Peyer's patch (tissue), 4 donors: ENCODE measurements at regions not wholly inside any gene's neighbourhood (a gene's known extent, or its start where the extent isn't known, plus 50 kb on each side); places are given as distances from the start of the nearest gene placed in this dataset.

ENCODE experiments used
- POLR2A ChIP-seq, 2 donors: fragments of 450-650 bp; IDR thresholded peaks; one replicate each; pipeline ENCODE4 v1.5.1; 2017; ENCODE audit warnings: antibody characterized with exemption in 2 of 2, mild to moderate bottlenecking in 2 of 2, moderate library complexity in 2 of 2
- TF ChIP-seq, protein P1 (sequence below), 6 experiments: fragments of 450-650 bp in 4 of 6; fragments of 200-600 bp in 2 of 6; sonication (generic) in 1 of 6; IDR thresholded peaks; one replicate each; pipeline ENCODE4 v1.5.1; 2017 to 2019; ENCODE audit warnings: antibody characterized with exemption in 6 of 6, mild to moderate bottlenecking in 3 of 6, moderate library complexity in 1 of 6

DNA sequence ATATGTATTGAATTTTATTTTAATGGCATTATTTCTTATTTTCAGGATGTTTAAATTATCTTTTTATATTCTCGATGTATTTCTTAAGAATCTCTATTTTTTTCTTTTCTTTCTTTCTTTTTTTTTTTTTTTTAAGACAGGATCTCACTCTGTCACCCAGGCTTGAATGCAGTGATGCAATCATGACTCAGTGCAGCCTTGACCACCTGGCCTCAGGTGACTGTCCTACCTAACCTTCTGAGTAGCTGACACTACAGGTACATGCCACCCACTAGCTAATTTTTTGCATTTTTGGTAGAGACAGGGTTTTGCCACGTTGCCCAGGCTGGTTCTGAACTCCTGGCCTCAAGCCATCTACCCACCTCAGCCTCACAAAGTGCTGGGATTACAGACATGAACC, 143.8 kb upstream of the LAMA2 start:
- TF ChIP-seq, protein P1, sequence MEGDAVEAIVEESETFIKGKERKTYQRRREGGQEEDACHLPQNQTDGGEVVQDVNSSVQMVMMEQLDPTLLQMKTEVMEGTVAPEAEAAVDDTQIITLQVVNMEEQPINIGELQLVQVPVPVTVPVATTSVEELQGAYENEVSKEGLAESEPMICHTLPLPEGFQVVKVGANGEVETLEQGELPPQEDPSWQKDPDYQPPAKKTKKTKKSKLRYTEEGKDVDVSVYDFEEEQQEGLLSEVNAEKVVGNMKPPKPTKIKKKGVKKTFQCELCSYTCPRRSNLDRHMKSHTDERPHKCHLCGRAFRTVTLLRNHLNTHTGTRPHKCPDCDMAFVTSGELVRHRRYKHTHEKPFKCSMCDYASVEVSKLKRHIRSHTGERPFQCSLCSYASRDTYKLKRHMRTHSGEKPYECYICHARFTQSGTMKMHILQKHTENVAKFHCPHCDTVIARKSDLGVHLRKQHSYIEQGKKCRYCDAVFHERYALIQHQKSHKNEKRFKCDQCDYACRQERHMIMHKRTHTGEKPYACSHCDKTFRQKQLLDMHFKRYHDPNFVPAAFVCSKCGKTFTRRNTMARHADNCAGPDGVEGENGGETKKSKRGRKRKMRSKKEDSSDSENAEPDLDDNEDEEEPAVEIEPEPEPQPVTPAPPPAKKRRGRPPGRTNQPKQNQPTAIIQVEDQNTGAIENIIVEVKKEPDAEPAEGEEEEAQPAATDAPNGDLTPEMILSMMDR (IDR thresholded peaks at IDR 0.05), result no peak
- TF ChIP-seq POLR2A (IDR thresholded peaks at IDR 0.05), result no peak
